ENCODE measurements at regions not wholly inside any gene's neighbourhood (a gene's known extent, or its start where the extent isn't known, plus 50 kb on each side); places are given as distances from the start of the nearest gene placed in this dataset.

GRCh38 chr7:24521917-24522623 lies 51.2 kb upstream of the PALS2 start:
- no peak for TF ChIP-seq CTCF (IDR thresholded peaks at IDR 0.05)

All from LNCAP (cell line).